Activated naive CD4-positive, alpha-beta T cell treated with anti-CD3 and anti-CD28 coated beads for 36 hours (primary cell): ENCODE measurements at regions not wholly inside any gene's neighbourhood (a gene's known extent, or its start where the extent isn't known, plus 50 kb on each side); places are given as distances from the start of the nearest gene placed in this dataset.
"Not testable (repeated sequence)": the region's sequence is repeated elsewhere in the genome, so short reads cannot be mapped to it uniquely, and the experiment has no call there.

Source experiments
- CTCF ChIA-PET: fragments of 350-600 bp; sonication (Branson Sonifier 250); formaldehyde crosslinking; loops from one replicate; lab custom pipeline; 2021; ENCODE audit warnings: antibody characterized with exemption; lab: Charles Lee
- DNase-seq: peaks from one replicate; pipeline ENCODE4 v3.0.0-alpha.2; 2020
- H3K27ac Mint-ChIP-seq: one replicate; pipeline ENCODE4 v1.8.0; 2021; ENCODE audit warnings: mild to moderate bottlenecking, mixed read lengths
- H3K27me3 Mint-ChIP-seq: one replicate; pipeline ENCODE4 v1.8.0; 2021; ENCODE audit warnings: low read depth, mixed read lengths
- H3K36me3 Mint-ChIP-seq: one replicate; pipeline ENCODE4 v1.8.0; 2021; ENCODE audit warnings: low read depth, mixed read lengths
- H3K4me1 Mint-ChIP-seq: one replicate; pipeline ENCODE4 v1.8.0; 2021; ENCODE audit warnings: low read depth, mixed read lengths
- H3K4me3 Mint-ChIP-seq: one replicate; pipeline ENCODE4 v1.8.0; 2021; ENCODE audit warnings: mild to moderate bottlenecking, moderate library complexity, mixed read lengths
- H3K9me3 Mint-ChIP-seq: one replicate; pipeline ENCODE4 v1.8.0; 2021; ENCODE audit warnings: mixed read lengths
- intact Hi-C: fragments of 100-400 bp; cut with micrococcal nuclease; formaldehyde crosslinking; loops from one replicate; pipeline ENCODE4 v1.15.1; 2023

- H3K4me1 Mint-ChIP-seq = no peaks in the 10 kb centered on the region
- H3K4me3 Mint-ChIP-seq = no peak overlapping the region
- CTCF ChIA-PET = no interaction called here
- no peaks in the 10 kb centered on the region for H3K36me3 Mint-ChIP-seq
- no peaks in the 10 kb centered on the region for H3K27me3 Mint-ChIP-seq
- peaks cover 15% of the 10 kb centered on the region for H3K9me3 Mint-ChIP-seq
- no peak overlapping the region for H3K27ac Mint-ChIP-seq
- intact Hi-C loops = no loop called here
- no peak for DNase-seq
Measured at GRCh38 chr11:97687111-97687510, 1297.3 kb downstream of the JRKL start.

GRCh38 chr11:97691061-97691460, 1301.2 kb downstream of the JRKL start:
- H3K27ac Mint-ChIP-seq = no peak overlapping the region
- H3K27me3 Mint-ChIP-seq = no peaks in the 10 kb centered on the region
- no peak overlapping the region for H3K4me3 Mint-ChIP-seq
- peaks cover 9% of the 10 kb centered on the region for H3K9me3 Mint-ChIP-seq
- no peaks in the 10 kb centered on the region for H3K36me3 Mint-ChIP-seq
- CTCF ChIA-PET = interaction anchor here (0.7 kb wide), 1 partner anchor 14 kb away, joined by 3 read pairs; no protein-coding TSS in a partner anchor
- no peak for DNase-seq
- no peaks in the 10 kb centered on the region for H3K4me1 Mint-ChIP-seq
- intact Hi-C loops = no loop called here

- no peak for DNase-seq
- H3K36me3 Mint-ChIP-seq = no peaks in the 10 kb centered on the region
- H3K27ac Mint-ChIP-seq = no peak overlapping the region
- H3K9me3 Mint-ChIP-seq = no peaks in the 10 kb centered on the region
- H3K4me3 Mint-ChIP-seq = no peak overlapping the region
- intact Hi-C loops = no loop called here
- H3K4me1 Mint-ChIP-seq = no peaks in the 10 kb centered on the region
- CTCF ChIA-PET = no interaction called here
- H3K27me3 Mint-ChIP-seq = no peaks in the 10 kb centered on the region
Measured at GRCh38 chr11:97702951-97703350, 1313.1 kb downstream of the JRKL start.

DNA sequence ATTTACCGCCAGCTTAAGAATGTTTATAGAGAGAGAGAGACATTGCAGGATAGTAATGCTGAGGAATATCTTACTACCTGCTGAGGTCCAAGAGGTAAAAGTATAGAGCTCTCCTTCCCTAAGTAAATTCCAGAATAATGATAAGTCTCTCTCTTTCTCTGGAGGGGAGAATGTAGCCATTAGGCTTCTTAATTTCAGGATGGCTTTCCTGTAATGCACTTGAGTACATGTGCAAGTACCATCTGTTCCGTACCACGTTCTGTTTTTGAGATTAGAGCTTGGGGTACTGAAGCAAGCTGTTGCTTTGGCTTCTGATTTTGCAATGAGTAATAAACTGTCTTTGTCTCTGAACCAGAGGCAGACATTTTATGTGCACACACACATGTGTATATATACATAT, 1314.0 kb downstream of the JRKL start:
- no peaks in the 10 kb centered on the region for H3K4me1 Mint-ChIP-seq
- no peak overlapping the region for H3K4me3 Mint-ChIP-seq
- no peak overlapping the region for H3K27ac Mint-ChIP-seq
- H3K9me3 Mint-ChIP-seq = no peaks in the 10 kb centered on the region
- no peak for DNase-seq
- intact Hi-C loops = no loop called here
- no peaks in the 10 kb centered on the region for H3K36me3 Mint-ChIP-seq
- CTCF ChIA-PET = no interaction called here
- H3K27me3 Mint-ChIP-seq = no peaks in the 10 kb centered on the region

- H3K9me3 Mint-ChIP-seq, H3K36me3 Mint-ChIP-seq, H3K4me1 Mint-ChIP-seq, intact Hi-C loops, H3K27ac Mint-ChIP-seq, H3K27me3 Mint-ChIP-seq, H3K4me3 Mint-ChIP-seq, DNase-seq: not testable (repeated sequence)
- CTCF ChIA-PET = interaction anchor here (0.6 kb wide), 1 partner anchor 14 kb away, joined by 3 read pairs; no protein-coding TSS in a partner anchor
Measured at GRCh38 chr11:97705441-97705840, 1315.3 kb upstream of the CNTN5 start.

- Mint-ChIP-seq H3K4me1 (no peaks in the 10 kb centered on the region), H3K27ac (no peak overlapping the region)
Measured at GRCh38 chr11:97717922-97718321, 1302.8 kb upstream of the CNTN5 start.

GRCh38 chr11:97722065-97722464, 1298.7 kb upstream of the CNTN5 start:
- no peaks in the 10 kb centered on the region for H3K27me3 Mint-ChIP-seq
- H3K36me3 Mint-ChIP-seq = no peaks in the 10 kb centered on the region
- H3K4me1 Mint-ChIP-seq = no peaks in the 10 kb centered on the region
- CTCF ChIA-PET = no interaction called here
- no peak for DNase-seq
- H3K4me3 Mint-ChIP-seq = no peak overlapping the region
- H3K9me3 Mint-ChIP-seq = peaks cover 9% of the 10 kb centered on the region
- no peak overlapping the region for H3K27ac Mint-ChIP-seq
- intact Hi-C loops = no loop called here

More at GRCh38 chr11:97717922-97718321, 1302.8 kb upstream of the CNTN5 start:
- no peak overlapping the region for H3K4me3 Mint-ChIP-seq
- intact Hi-C loops = no loop called here
- CTCF ChIA-PET = no interaction called here
- no peaks in the 10 kb centered on the region for H3K36me3 Mint-ChIP-seq
- no peaks in the 10 kb centered on the region for H3K27me3 Mint-ChIP-seq
- no peaks in the 10 kb centered on the region for H3K9me3 Mint-ChIP-seq
- DNase-seq = no peak

GRCh38 chr11:97722721-97723120, 1298.0 kb upstream of the CNTN5 start:
- Mint-ChIP-seq H3K27ac (no peak overlapping the region), H3K4me3 (no peak overlapping the region), H3K4me1 (no peaks in the 10 kb centered on the region), H3K27me3 (no peaks in the 10 kb centered on the region), H3K9me3 (peaks cover 9% of the 10 kb centered on the region), H3K36me3 (no peaks in the 10 kb centered on the region)
- intact Hi-C loops = no loop called here
- CTCF ChIA-PET = no interaction called here
- no peak for DNase-seq

DNA sequence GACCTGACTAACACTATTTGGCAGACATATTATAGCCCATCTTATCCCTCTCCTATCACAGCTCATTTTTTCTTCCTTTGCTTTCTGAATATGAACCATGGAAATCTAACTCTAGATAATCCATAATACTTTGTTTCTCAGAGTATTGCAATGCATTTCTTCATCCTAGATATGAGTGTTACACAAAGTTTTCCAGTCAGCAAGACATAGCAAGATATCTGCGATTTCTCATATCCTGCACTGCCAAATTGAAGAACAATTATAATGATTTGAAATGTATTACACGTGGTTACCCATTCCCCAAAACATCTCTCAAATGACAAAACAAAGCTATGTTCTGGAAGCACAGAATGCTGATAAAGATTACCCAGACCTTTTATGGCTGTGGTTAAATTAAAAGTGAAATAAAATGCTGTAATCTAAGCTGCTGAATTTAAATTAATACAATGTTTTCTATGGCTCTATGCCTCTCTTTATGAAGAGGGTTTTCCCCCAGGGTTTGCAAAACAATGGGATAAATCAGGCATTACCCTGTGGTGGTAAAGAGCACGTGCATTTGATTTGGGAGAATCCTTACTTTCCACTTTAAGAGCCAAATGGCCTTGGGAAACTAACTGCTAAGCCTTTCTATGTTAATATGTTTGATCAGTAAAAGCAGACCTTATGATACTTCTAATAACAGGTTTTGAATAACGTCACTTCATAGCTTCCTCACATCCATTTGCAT, 1291.0 kb upstream of the CNTN5 start:
- no peaks in the 10 kb centered on the region for H3K4me1 Mint-ChIP-seq

DNA sequence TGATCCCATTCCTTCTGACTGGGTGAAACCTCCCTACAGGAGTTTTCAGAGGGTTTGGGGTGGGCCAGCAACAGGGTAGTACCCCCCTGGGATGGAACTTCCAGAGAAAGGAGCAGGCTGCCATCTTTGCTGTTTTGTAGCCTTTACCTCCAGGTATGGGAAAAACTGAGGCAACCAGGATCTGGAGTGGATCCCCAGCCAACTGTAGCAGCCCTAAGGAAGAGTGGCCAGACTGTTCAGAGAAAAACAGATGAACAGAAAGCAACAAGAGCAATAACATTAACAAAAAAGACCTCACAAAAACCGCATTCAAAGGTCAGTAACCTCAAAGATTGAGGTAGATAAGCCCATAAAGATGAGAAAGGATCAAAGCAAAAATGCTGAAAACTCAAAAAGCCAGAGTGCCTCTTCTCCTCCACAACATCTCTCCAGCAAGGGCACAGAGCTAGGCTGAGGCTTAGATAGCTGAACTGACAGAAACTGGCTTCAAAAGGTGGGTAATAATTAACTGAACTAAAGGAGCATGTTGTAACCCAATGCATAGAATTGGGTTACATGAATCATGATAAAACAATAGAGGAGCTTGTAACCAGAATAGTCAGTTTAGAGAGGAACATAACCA, 1288.6 kb upstream of the CNTN5 start:
- no peaks in the 10 kb centered on the region for H3K36me3 Mint-ChIP-seq
- no peak overlapping the region for H3K27ac Mint-ChIP-seq
- CTCF ChIA-PET = no interaction called here
- no peaks in the 10 kb centered on the region for H3K27me3 Mint-ChIP-seq
- peaks cover 10% of the 10 kb centered on the region for H3K9me3 Mint-ChIP-seq
- H3K4me1 Mint-ChIP-seq = no peaks in the 10 kb centered on the region
- intact Hi-C loops = no loop called here
- no peak overlapping the region for H3K4me3 Mint-ChIP-seq
- DNase-seq = no peak

More for the DNA sequence above, 1291.0 kb upstream of the CNTN5 start:
- H3K27ac Mint-ChIP-seq = no peak overlapping the region
- intact Hi-C loops = no loop called here
- no peak overlapping the region for H3K4me3 Mint-ChIP-seq
- peaks cover 5% of the 10 kb centered on the region for H3K9me3 Mint-ChIP-seq
- CTCF ChIA-PET = no interaction called here
- H3K36me3 Mint-ChIP-seq = no peaks in the 10 kb centered on the region
- H3K27me3 Mint-ChIP-seq = no peaks in the 10 kb centered on the region
- DNase-seq = no peak

DNA sequence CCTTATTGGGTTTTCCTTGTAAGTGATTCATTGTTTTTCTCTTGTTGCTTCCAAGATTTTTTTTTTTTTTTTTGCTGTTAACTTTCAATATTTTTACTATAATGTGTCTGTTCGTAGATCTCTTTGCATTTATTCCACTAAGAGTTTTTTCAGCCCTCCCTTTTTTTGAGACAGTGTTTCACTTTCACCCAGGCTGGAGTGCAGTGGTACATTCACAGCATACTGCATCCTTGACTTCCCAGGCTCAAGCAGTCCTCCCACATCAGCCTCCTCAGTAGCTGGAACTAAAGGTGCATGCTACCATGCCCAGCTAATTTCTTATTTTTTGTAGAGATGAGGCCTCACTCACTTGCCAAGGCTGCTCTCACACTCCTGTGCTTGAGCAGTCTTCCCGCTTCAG, 1282.0 kb upstream of the CNTN5 start:
- no peak overlapping the region for H3K27ac Mint-ChIP-seq
- CTCF ChIA-PET = no interaction called here
- H3K4me3 Mint-ChIP-seq = no peak overlapping the region
- H3K9me3 Mint-ChIP-seq = peaks cover 25% of the 10 kb centered on the region
- H3K36me3 Mint-ChIP-seq = no peaks in the 10 kb centered on the region
- no peaks in the 10 kb centered on the region for H3K4me1 Mint-ChIP-seq
- H3K27me3 Mint-ChIP-seq = no peaks in the 10 kb centered on the region
- DNase-seq = no peak
- intact Hi-C loops = no loop called here

DNA sequence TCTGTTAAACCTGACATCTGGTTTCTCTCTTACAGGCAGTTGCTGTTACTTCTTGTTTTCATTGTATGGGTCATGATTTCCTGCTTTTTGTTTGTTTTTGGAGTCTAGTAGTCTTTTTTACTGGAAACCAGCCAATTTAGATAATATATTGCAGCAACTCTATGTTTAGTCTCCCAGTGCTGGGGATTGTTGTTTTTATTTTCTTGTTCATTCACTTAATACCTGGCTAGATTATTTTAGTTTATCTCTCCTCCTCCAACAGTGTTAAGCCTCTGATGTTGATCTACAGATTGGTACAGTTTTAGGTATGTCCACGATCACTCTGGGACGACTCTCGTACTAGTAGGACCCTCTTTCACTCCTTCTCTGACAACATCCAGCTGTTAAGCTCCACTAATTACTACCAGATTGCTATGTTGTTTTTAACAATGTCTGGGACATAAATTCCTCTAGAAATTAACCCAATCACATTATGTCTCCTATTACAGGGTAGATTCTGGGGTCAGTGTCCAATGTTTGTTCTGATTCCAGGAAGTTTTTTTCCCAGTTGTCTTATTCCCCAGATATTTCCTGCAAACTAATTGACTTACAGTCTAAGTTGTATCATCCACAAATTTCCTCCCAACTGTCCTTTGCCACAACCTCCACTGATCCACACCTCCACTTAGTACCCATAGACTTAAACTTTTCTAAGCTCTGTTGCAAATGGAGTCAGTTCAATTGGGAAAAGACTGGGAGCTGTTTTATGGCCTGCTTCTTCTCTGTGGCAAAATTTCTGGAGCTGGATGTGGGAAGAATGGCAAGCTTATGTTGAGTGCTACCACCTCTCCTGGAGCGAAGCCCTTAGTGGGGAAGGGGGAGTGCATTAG, 1280.6 kb upstream of the CNTN5 start:
- no peak overlapping the region for H3K27ac Mint-ChIP-seq
- H3K9me3 Mint-ChIP-seq = peaks cover 22% of the 10 kb centered on the region
- H3K4me3 Mint-ChIP-seq = no peak overlapping the region
- no peaks in the 10 kb centered on the region for H3K36me3 Mint-ChIP-seq
- no peak for DNase-seq
- CTCF ChIA-PET = no interaction called here
- no peaks in the 10 kb centered on the region for H3K27me3 Mint-ChIP-seq
- no peaks in the 10 kb centered on the region for H3K4me1 Mint-ChIP-seq
- intact Hi-C loops = no loop called here
